SH-SY5Y (cell line): ENCODE measurements at regions not wholly inside any gene's neighbourhood (a gene's known extent, or its start where the extent isn't known, plus 50 kb on each side); places are given as distances from the start of the nearest gene placed in this dataset.

Experiments
- GATA2 ChIP-seq: IDR thresholded peaks from 2 replicates; pipeline ENCODE4 v1.6.1; 2011; ENCODE audit warnings: mild to moderate bottlenecking, low read depth, low read length
- GATA3 ChIP-seq: IDR thresholded peaks from 2 replicates; pipeline ENCODE4 v1.6.1; 2011; ENCODE audit warnings: low read depth, mild to moderate bottlenecking, low read length, moderate library complexity

GRCh38 chrX:9396930-9397329 lies 67.9 kb upstream of the TBL1X start:
- TF ChIP-seq GATA2 (no peak), GATA3 (no peak)
